NCI-H1417 (cell line): ENCODE measurements at regions not wholly inside any gene's neighbourhood (a gene's known extent, or its start where the extent isn't known, plus 50 kb on each side); places are given as distances from the start of the nearest gene placed in this dataset.
"Not testable (repeated sequence)": the region's sequence is repeated elsewhere in the genome, so short reads cannot be mapped to it uniquely, and the experiment has no call there.

Experiments
- DNase-seq, 3 experiments: peaks; one replicate each; lab custom pipeline; 2025; lab: John Stamatoyannopoulos, UW

- DNase-seq = no peak
Measured at GRCh38 chr13:99700468-99700867, 199.2 kb downstream of the TM9SF2 start.

- DNase-seq = peak in 2 of 3 experiments; percentile 19 to 76
Measured at GRCh38 chr13:99698816-99699099, 197.5 kb downstream of the TM9SF2 start.

- DNase-seq = peak in 1 of 3 experiments; percentile 76
Measured at GRCh38 chr13:99698010-99698815, 196.9 kb downstream of the TM9SF2 start.

DNA sequence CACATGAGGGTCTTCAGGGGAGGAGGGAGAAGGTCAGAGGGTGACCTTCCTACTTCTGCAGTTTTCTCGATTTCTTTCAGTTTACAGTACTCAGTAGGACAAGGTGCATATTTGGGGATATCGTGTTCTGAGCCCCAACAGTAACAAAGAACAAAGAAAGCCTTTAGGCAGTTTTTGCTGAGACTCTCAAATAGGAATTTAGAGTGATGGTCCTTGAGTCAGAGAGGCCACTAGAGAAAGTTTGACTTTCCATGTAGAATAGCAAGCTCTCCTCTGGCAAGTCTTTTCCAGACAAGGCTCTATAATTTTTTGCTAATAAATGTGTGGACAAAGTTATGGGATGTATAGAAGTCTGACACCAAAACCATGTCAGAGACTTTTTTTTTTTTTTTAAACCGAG is 194.6 kb downstream of the TM9SF2 start:
- DNase-seq = no peak

DNA sequence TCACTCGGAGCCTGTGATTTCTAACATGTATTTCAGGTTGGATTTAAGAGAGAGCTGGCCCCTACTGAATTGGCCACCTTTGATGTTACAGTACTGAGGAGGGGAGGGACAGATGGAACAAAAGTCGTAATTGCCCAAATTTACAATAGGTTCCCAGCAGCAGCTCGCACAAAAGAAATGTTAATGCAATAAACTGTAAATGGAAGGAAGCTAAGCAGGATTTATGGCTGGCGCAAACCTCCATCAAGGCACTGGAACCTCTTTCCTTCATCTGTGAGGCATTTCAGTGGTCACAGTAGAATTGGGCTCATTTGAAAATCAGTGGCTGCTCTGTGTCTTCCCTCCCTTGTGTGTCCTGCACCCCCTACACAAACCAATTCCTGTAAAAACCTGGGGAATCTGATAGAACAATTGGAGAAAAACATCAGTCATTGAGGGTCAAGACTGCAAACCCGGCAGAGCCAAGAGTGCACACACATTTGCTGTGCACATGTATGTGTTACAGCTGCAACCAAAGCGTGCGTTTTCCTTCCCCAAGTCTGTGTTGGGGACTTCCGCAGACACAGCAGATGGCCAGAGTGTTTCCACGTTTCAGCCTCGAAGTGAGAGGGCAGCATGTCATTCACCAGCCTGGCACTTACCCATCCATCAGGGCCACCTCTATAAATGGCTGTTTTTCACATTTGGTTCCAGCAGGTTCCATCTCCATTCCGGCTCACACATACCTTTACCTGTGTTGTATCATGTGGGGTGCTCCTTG is 192.8 kb downstream of the TM9SF2 start:
- peak in 2 of 3 experiments; percentile 63 to 65 for DNase-seq

- DNase-seq = no peak
Measured at GRCh38 chr13:99693351-99693750, 192.1 kb downstream of the TM9SF2 start.

- DNase-seq = no peak
Measured at GRCh38 chr13:99692854-99693253, 191.6 kb downstream of the TM9SF2 start.

DNA sequence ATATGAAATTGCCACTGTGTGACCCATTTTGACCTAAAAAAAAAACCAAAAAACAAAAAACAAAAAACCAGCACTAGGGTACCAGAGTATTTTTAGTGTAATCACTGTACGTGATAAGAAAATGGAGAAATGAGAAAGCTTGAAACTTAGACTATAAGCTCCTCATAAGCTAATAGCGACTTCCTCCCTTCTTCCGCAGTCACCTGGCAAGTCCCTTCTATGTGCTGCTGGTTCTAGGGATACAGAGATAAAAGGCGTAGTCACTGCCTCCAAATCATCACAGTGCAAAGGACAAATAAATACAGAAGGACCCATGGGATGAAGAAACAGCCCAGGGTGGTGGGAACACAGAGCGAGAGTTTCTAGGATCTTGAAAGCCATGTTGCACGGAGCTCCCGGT is 190.3 kb downstream of the TM9SF2 start:
- DNase-seq = no peak

DNA sequence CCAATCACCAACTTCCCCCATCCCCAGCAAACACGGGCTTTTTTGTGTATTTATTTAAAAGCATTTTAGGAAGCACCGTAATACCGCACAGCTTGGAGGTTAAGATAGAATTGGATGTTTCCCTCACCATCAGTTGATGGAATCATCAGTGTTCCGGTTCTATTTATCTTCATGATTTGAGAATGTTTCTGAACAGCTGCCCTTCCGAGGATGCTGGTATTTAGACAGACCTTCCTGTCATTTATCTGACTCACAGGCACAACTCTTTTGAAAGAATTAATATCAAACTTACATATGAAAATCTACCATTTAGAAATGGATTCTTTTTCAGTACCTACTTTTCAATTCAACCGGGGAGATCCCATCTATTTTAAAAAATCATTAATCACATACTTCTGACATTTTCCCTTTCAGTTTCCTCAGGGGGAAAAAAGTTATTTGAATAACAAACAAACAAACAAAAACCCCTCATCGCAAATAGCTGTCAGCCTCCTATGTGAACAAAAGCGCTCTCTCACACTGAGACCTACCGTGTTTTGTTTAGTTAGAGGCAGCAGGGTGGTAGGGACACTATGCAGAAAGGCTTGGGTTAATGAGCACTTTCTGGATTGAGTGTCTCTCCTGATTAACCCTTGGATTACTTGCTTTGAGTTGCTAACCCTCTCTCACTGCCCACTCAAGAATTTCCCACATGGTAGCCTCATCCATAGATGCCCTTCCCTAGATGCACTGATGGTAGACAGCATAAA is 189.3 kb downstream of the TM9SF2 start:
- peak in 2 of 3 experiments; percentile 17 to 63 for DNase-seq

DNA sequence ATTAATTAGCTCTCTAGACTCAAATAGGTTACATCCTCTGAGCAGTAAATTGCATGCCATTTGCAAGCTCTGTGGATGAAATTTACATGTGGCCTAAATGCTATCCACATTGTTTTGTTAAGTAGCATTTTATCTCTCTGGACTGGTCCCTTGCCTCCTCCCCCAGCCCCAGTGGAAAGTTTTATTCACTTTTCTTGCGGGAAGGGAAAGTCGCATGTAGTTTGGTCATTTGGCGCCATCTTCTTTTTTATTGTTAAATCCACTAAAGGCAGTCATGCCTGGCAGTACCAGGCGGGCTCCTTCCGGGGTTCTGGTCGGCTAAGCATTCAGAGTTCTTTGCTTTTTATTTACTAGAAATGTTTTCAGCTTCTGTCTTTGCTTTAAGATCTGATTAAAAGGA is 188.7 kb downstream of the TM9SF2 start:
- DNase-seq = peak in 1 of 3 experiments; percentile 35

- no peak for DNase-seq
Measured at GRCh38 chr13:99688776-99689175, 187.5 kb downstream of the TM9SF2 start.

- DNase-seq = peak in 1 of 3 experiments; percentile 45
Measured at GRCh38 chr13:99687723-99688397, 186.6 kb downstream of the TM9SF2 start.

DNA sequence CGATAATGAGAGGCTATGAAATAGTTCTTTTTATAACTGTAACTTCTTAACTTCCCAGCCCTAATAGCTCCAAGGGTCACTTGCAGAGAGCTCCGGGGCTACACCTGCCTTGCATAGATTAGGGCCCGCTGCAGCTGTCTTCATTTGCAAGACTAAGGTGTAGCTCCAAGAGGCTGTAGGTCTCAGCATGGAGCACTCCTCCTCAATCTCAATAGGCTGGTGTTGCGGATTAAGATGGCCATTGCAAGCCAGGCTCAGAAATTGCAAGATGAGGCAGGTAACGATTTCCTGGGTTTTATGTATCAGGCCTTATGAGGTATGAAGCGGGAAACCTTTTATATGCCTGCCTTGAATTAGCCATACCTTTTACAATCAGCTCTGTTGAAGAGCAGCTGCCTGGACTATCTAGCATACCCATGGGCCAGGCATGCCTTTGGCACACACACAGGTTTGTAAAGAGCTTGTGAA is 185.7 kb downstream of the TM9SF2 start:
- peak in 1 of 3 experiments; percentile 45 for DNase-seq

- DNase-seq = no peak
Measured at GRCh38 chr13:99686157-99686572, 184.9 kb downstream of the TM9SF2 start.

DNA sequence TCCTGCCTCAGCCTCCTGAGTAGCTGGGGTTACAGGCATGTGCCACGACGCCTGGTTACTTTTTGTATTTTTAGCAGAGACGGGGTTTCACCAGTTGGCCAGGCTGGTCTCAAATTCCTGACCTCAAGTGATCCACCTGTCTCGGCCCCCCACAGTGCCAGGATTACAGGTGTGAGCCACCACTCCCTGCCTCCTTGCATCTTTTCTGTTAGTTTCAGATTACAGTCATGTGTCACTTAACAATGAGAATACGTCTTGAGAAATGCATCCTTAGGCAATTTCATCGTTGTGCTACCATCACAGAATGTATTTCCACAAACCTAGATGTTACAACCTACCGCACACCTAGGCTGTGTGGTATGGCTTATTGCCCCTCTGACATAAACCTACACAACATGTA is 180.4 kb downstream of the TM9SF2 start:
- no peak for DNase-seq

DNA sequence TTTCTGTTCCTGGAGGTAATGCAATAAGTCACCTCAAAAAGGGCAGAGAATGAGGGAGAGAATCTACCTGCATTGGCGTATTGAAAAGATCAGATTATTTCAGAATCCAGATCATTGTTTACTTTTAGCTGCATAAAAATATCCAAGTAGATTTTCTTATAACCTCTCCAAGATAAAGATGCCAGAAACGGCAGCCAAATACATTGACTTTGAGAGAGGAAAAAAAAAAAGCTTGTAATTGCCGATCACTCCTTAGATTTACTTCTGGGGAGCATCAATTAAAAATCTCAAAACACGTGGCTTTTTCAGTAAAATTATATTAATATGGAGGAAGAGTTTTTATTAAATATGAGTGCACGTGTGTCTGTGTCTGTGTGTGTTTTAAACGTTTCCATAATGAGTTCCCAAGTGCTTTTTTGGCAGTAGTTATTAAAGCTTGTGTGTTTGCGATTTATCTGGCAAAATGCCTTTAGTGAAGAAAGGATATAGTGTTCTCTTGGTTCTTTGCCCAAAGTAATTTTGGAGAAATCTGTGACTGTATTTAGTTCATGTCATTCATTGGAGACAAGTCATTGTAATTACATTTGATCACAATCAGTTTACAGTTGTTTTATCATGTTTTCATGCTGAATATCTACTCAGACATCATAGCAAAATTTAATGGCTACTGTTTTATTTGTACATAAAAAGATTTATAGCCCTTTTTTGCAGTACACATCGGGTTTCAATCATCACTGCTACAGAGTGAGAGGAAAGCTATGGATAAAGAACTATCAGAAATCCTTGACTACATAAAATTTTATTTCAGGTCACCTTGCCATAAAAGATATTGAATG is 176.1 kb downstream of the TM9SF2 start:
- peak in 1 of 3 experiments; percentile 61 for DNase-seq

DNA sequence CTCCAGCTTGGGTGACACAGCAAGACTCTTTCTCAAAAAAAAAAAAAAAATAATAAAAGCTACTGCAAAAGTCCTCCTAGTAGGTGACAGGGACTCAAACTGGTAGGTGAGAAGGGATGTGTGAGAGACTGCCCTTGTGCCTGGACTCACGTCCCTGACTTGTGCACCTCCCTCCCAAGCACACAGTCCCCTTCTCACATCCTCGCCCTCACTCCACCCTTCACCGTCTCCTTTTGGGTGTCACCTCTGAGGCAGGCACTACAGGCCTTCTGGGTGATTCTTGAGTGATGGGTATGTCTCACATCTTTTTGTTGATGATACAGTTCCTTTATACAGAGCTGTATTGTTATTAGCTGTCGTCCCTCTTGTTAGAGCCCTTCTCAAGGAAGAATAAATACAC is 170.5 kb downstream of the TM9SF2 start:
- no peak for DNase-seq

DNA sequence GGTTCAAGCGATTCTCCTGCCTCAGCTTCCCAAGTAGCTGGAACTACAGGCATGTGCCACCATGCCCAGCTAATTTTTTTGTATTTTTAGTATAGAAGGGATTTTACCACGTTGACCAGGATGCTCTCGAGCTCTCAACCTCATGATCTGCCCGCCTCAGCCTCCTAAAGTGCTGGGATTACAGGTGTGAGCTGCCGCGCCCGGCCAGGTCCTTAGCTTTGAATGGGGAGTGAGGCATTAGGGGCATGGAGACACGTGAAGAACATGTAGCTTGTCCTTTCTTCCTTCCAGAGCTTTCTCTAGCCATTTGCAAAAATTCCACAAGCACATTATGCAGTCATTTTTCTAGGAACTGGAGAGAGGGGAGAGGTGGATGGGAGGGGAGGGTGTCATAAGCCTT is 167.8 kb downstream of the TM9SF2 start:
- DNase-seq = not testable (repeated sequence)

GRCh38 chr13:99666146-99666805 is 165.0 kb downstream of the TM9SF2 start:
- peak in 2 of 3 experiments; percentile 60 for DNase-seq

GRCh38 chr13:99665711-99666110 is 164.4 kb downstream of the TM9SF2 start:
- peak in 2 of 3 experiments; percentile 60 for DNase-seq
